T-helper 2 cell treated with Interferon-gamma antibody and Interleukin-4, amounts not matched to agents 5 μg/mL and 100 μg/mL, for 36 hours (primary cell): ENCODE measurements at regions not wholly inside any gene's neighbourhood (a gene's known extent, or its start where the extent isn't known, plus 50 kb on each side); places are given as distances from the start of the nearest gene placed in this dataset.
"Not testable (repeated sequence)": the region's sequence is repeated elsewhere in the genome, so short reads cannot be mapped to it uniquely, and the experiment has no call there.

Experiments used
- DNase-seq: peaks from one replicate; pipeline ENCODE4 v3.0.0; 2021; ENCODE audit warnings: low spot score
- H3K27ac Mint-ChIP-seq: one replicate; pipeline ENCODE4 v1.8.0; 2021; ENCODE audit warnings: mild to moderate bottlenecking, mixed read lengths
- H3K27me3 Mint-ChIP-seq: one replicate; pipeline ENCODE4 v1.8.0; 2021; ENCODE audit warnings: low read depth, mixed read lengths
- H3K36me3 Mint-ChIP-seq: one replicate; pipeline ENCODE4 v1.8.0; 2021; ENCODE audit warnings: low read depth, mixed read lengths
- H3K4me1 Mint-ChIP-seq: one replicate; pipeline ENCODE4 v1.8.0; 2021; ENCODE audit warnings: low read depth, mixed read lengths
- H3K4me3 Mint-ChIP-seq: one replicate; pipeline ENCODE4 v1.8.0; 2022; ENCODE audit warnings: mild to moderate bottlenecking, moderate library complexity, mixed read lengths
- H3K9me3 Mint-ChIP-seq: one replicate; pipeline ENCODE4 v1.8.0; 2021; ENCODE audit warnings: mixed read lengths

DNA sequence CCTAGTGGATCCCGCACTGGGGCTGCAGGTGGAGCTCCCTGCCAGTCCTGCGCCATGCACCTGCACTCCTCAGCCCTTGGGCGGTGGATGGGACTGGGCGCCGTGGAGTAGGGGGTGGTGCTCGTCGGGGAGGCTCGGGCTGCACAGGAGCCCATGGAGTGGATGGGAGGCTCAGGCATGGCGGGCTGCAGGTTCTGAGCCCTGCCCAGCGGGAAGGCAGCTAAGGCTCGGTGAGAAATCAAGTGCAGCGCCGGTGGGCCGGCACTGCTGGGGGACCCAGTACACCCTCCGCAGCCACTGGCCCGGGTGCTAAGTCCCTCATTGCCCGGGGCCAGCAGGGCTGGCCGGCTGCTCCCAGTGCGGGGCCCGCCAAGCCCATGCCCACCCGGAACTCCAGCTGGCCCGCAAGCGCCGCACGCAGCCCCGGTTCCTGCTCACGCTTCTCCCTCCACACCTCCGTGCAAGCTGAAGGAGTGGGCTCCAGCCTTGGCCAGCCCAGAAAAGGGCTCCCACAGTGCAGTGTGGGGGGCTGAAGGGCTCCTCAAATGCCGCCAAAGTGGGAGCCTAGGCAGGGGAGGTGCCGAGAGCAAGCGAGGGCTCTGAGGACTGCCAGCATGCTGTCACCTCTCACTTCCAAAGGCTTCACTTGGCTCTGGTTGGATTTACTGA, 342.5 kb downstream of the KCNN2 start:
- not testable (repeated sequence) for H3K27ac Mint-ChIP-seq, H3K4me3 Mint-ChIP-seq, DNase-seq, H3K36me3 Mint-ChIP-seq, H3K4me1 Mint-ChIP-seq, H3K9me3 Mint-ChIP-seq, H3K27me3 Mint-ChIP-seq

DNA sequence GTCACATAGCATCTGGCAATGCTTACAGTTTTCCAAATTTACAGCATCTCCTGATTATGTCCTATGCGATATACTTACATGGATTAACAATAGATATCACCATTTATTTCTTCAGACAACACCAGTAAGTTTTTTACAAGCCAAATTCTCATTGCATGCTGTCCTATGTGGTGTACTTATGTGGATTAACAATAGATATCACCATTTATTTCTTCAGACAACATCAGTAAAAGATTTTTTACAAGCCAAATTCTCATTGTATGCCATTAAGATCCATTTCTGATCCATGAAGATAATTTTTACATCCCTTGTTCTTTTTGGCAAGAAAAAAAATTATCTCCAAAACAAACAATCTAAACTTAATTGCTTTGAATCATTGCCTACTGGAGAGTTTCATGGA, 340.9 kb downstream of the KCNN2 start:
- Mint-ChIP-seq H3K27me3 (no peaks in the 10 kb centered on the region), H3K36me3 (no peaks in the 10 kb centered on the region)

DNA sequence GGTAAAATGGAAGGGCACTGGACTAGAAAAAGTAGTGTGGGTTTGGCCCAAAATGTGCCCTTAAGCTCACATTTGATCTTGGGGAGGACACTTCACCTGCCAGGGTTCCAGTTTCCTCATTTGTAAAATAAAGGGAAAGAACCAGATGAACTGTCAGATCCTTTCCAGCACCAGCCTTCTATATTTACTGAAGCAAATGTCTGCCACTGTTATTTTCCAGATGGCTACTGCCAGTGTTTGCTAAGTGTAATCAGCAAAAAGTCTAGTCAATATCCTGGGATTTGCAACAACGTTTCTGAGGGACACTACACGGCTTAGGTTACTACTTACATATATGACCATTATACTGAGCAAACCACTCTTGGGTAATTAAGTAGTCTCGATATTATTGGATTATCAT, 340.3 kb downstream of the KCNN2 start:
- no peak overlapping the region for H3K27ac Mint-ChIP-seq
- DNase-seq, result no peak
- H3K4me1 Mint-ChIP-seq, result no peaks in the 10 kb centered on the region

More for the DNA sequence above, 340.9 kb downstream of the KCNN2 start:
- Mint-ChIP-seq H3K9me3 (no peaks in the 10 kb centered on the region), H3K4me1 (no peaks in the 10 kb centered on the region), H3K27ac (no peak overlapping the region), H3K4me3 (no peak overlapping the region)
- DNase-seq, result no peak

DNA sequence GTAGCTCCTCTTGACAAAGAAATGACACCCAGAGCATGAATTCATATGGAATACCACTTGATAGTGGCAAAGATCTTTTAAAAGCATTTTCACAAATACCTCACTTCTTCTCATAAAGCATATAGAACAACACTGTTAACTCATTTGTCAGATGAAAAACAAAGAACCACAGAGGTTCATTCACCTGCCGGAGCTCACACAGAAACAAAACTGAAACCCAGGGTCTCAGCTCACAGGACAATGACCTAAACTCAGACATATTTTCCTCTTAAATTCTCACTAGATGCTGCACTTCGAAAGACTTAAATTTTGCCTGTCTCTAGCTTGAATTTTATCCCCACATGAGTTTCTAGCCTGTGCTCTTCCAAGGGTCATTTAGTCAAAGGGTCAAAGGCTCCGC, 339.0 kb downstream of the KCNN2 start:
- no peak overlapping the region for H3K4me3 Mint-ChIP-seq
- H3K4me1 Mint-ChIP-seq, result no peaks in the 10 kb centered on the region
- H3K27me3 Mint-ChIP-seq, result no peaks in the 10 kb centered on the region
- no peak overlapping the region for H3K27ac Mint-ChIP-seq
- no peaks in the 10 kb centered on the region for H3K9me3 Mint-ChIP-seq
- no peaks in the 10 kb centered on the region for H3K36me3 Mint-ChIP-seq
- DNase-seq, result no peak

More for the DNA sequence above, 340.3 kb downstream of the KCNN2 start:
- Mint-ChIP-seq H3K4me3 (no peak overlapping the region), H3K9me3 (no peaks in the 10 kb centered on the region), H3K36me3 (no peaks in the 10 kb centered on the region), H3K27me3 (no peaks in the 10 kb centered on the region)

DNA sequence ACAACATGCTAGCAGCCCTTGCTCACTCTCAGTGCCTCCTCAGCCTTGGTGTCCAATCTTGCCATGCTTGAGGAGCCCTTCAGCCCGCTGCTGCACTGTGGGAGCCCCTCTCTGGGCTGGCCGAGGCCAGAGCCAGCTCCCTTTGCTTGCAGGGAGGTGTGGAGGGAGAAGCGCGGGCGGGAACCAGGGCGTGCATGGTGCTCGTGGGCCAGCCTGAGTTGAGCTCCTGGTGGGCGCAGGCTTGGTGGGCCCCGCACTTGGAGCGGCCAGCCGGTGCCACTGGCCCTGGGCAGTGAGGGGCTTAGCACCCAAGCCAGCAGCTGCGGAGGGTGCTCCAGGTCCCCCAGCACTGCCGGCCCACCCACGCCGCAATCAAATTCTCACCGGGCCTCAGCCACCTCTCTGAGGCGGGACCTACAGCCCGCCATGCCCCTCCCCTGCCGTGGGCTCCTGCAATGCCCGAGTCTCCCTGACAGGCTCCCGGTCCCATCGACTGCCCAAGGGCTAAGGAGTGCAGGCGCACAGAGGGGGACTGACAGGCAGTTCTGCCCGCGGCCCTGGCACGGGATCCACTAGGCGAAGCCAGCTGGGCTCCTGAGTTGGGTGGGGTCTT, 333.5 kb downstream of the KCNN2 start:
- no peak overlapping the region for H3K4me3 Mint-ChIP-seq
- no peaks in the 10 kb centered on the region for H3K9me3 Mint-ChIP-seq
- no peak for DNase-seq
- H3K27ac Mint-ChIP-seq, result no peak overlapping the region
- H3K4me1 Mint-ChIP-seq, result no peaks in the 10 kb centered on the region
- no peaks in the 10 kb centered on the region for H3K27me3 Mint-ChIP-seq
- H3K36me3 Mint-ChIP-seq, result no peaks in the 10 kb centered on the region

DNA sequence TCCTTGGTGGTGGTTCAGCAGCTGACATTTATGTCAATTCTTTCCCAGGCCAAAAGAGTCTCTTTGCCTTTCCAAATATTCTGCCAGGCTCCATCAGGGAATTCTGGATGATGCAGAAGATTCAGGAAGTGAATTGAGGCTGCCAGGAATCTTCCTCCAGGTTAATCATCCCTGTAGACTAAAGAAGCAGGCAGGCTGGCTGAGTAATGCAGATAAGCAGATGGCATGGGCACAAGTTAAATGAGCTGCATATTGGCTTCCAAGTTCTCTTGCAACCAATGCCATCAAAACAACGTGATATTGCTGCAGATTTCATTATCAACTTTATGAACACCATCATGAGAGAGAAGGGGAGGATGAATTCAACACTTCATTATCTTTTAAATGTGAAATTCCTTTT, 324.5 kb downstream of the KCNN2 start:
- no peaks in the 10 kb centered on the region for H3K4me1 Mint-ChIP-seq
- no peak overlapping the region for H3K27ac Mint-ChIP-seq
- H3K4me3 Mint-ChIP-seq, result no peak overlapping the region
- peaks cover 7% of the 10 kb centered on the region for H3K9me3 Mint-ChIP-seq
- DNase-seq, result no peak
- H3K27me3 Mint-ChIP-seq, result no peaks in the 10 kb centered on the region
- H3K36me3 Mint-ChIP-seq, result no peaks in the 10 kb centered on the region

DNA sequence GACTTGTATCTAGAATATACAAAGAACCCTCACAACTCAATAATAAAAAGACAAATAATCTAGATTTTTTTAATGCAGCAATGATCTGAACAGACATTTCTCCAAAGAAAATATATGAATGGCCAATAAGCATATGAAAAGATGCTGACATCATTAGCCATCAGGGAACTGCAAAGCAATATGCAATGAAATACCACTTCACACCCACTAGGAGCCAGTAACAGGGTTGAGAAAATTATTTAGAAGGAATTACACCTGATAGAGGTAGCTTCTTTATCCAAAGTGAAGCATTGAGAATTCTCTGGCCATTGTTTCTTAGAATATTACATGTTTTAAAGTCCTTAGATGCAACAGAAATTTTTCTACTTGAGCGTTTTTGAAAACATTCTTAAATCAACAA, 316.9 kb downstream of the KCNN2 start:
- no peak for DNase-seq
- no peak overlapping the region for H3K27ac Mint-ChIP-seq
- peaks cover 3% of the 10 kb centered on the region for H3K9me3 Mint-ChIP-seq
- H3K4me1 Mint-ChIP-seq, result no peaks in the 10 kb centered on the region
- H3K4me3 Mint-ChIP-seq, result no peak overlapping the region
- H3K36me3 Mint-ChIP-seq, result no peaks in the 10 kb centered on the region
- no peaks in the 10 kb centered on the region for H3K27me3 Mint-ChIP-seq

DNA sequence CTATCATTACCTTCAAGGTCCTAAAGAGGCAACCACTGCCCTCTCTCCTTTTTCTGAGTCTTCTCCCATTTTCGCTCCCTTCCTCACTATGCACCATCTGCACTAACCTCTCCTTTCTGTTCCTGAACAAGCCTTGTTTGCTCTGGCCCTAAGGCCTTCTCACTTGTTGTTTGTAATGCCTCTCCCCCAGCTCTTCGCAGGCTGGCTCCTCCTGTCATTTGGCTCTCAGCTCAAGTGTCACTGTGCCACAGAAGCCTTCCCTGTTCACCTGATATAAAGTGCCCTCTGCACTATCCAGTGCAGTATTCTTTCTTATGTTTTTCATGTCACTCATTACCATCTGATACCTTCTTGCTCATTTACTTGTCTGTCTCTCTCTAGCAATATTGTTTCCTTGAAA, 303.7 kb downstream of the KCNN2 start:
- H3K4me1 Mint-ChIP-seq, result no peaks in the 10 kb centered on the region
- H3K9me3 Mint-ChIP-seq, result peaks cover 12% of the 10 kb centered on the region
- DNase-seq, result no peak
- H3K27ac Mint-ChIP-seq, result no peak overlapping the region
- no peaks in the 10 kb centered on the region for H3K36me3 Mint-ChIP-seq
- H3K27me3 Mint-ChIP-seq, result no peaks in the 10 kb centered on the region
- no peak overlapping the region for H3K4me3 Mint-ChIP-seq

DNA sequence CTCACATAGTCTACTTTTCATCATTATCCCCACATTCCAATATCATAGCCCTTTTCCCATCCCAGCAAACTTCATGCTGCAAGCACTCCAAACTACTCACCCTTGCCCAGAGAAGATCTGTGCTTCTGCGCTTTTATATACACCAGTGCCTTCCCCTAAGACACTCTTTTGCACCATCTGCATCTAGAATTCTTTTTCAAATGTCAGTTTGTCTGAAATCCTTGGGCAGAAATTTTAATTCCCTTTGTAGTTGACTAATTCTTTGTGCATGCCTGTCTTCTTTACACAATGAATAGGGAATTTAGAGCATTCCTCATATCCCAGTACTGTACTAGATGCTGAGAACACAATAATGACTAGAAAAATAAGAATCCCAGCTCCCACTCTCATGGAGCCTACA, 298.9 kb downstream of the KCNN2 start:
- Mint-ChIP-seq H3K27ac (no peak overlapping the region), H3K36me3 (no peaks in the 10 kb centered on the region), H3K27me3 (no peaks in the 10 kb centered on the region), H3K4me1 (no peaks in the 10 kb centered on the region), H3K9me3 (peaks cover 10% of the 10 kb centered on the region), H3K4me3 (no peak overlapping the region)
- DNase-seq, result no peak

DNA sequence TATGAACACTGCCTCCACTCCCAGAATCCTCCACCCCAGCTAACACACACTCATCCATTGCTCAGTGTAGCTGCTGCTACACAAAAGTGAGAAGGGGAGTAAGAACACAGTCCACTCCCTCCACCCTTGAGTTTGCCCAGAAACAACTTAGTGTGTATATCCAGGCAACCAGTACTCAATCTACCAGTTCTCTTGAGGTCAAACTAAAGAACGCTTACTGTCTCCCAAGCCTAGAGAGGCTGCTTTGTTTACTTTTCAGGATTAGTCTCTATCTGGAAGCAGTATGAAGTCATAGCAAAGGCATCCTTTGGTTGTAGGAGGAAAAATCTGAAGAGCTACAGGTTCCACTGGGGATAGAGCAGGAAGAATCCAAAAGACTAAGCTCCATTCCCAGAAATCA, 296.3 kb downstream of the KCNN2 start:
- no peak for DNase-seq
- H3K4me3 Mint-ChIP-seq, result no peak overlapping the region
- no peaks in the 10 kb centered on the region for H3K36me3 Mint-ChIP-seq
- peaks cover 2% of the 10 kb centered on the region for H3K9me3 Mint-ChIP-seq
- no peaks in the 10 kb centered on the region for H3K4me1 Mint-ChIP-seq
- H3K27me3 Mint-ChIP-seq, result no peaks in the 10 kb centered on the region
- no peak overlapping the region for H3K27ac Mint-ChIP-seq

DNA sequence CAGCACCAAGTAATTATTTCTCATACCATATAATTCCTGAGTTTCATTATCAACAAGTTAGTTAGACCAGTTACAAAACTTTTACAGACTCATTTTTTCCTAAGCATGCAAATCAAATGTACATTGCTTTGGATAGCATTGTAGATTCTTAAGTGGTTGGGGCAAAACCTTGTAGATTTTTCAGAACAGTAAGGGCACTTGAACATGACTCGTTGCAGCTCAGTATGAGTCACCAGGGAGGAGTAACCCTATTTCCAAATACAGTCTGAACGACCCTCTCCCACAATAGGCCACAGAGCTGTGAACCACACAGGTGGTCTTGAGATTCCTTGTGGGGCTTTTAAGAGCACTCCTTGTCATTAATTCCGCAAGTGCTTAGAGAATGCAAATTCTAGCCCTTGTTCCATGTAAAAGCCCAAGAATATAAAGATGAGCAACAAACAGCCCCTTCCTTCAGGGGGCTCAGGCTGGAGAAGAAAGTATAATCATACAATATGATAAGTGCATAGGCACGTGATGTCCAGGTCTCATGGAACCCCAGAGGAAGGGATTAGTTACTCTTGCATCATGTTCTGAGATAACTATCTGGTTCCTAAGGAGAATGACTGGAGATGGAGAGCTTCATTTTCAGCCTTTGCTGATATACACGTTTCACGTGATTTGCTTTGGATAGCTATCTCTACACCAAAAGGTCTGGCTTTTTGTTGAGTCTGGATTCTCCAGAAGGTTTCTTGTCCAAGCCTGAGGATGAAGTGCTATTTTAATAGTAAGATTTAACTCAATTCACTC, 295.7 kb downstream of the KCNN2 start:
- H3K4me3 Mint-ChIP-seq, result no peak overlapping the region

DNA sequence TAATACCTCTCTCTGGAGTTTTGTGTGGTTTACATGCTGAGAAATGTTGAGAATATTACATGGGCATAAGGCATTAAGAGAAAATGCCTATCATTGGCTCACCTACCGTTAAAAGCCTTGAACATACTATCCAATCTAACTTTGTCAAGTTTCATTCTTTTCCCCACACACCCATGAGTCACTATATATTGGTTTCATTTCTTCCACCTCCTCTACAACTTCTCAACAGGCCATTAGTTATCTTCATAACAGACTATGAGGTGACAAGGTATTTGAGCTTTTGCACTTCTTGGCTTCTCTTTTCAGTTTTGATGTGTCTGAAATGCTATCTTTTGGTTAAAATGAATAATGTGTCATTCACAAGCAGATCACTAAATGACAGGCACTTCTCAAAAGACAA, 288.0 kb downstream of the KCNN2 start:
- Mint-ChIP-seq H3K36me3 (no peaks in the 10 kb centered on the region), H3K27ac (no peak overlapping the region), H3K4me1 (no peaks in the 10 kb centered on the region), H3K4me3 (no peak overlapping the region), H3K9me3 (peaks cover 7% of the 10 kb centered on the region), H3K27me3 (no peaks in the 10 kb centered on the region)
- no peak for DNase-seq

More for the DNA sequence above, 295.7 kb downstream of the KCNN2 start:
- Mint-ChIP-seq H3K27me3 (no peaks in the 10 kb centered on the region), H3K4me1 (no peaks in the 10 kb centered on the region), H3K9me3 (no peaks in the 10 kb centered on the region), H3K27ac (no peak overlapping the region), H3K36me3 (no peaks in the 10 kb centered on the region)
- no peak for DNase-seq

DNA sequence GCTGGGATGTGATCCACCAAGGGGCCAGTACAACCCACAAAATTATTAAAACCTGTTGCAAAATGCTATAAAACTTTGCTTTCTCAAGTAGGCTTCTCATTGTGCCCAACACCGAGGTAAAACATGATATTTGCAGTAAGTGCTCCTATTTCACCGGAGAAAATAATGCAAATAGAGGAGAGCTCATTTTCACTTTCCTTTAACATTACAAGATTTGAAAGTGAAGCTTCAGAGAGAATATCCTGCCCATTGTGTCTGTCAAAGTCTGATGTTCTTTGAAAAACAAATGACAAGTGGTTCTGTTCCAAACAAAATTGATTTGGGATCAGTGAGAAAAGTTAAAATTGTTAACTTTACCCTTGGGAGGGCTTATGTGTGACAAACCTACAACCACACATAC, 287.1 kb downstream of the KCNN2 start:
- H3K27me3 Mint-ChIP-seq, result no peaks in the 10 kb centered on the region
- no peaks in the 10 kb centered on the region for H3K36me3 Mint-ChIP-seq
- H3K4me3 Mint-ChIP-seq, result no peak overlapping the region
- H3K4me1 Mint-ChIP-seq, result no peaks in the 10 kb centered on the region
- DNase-seq, result no peak
- H3K9me3 Mint-ChIP-seq, result peaks cover 11% of the 10 kb centered on the region
- no peak overlapping the region for H3K27ac Mint-ChIP-seq

DNA sequence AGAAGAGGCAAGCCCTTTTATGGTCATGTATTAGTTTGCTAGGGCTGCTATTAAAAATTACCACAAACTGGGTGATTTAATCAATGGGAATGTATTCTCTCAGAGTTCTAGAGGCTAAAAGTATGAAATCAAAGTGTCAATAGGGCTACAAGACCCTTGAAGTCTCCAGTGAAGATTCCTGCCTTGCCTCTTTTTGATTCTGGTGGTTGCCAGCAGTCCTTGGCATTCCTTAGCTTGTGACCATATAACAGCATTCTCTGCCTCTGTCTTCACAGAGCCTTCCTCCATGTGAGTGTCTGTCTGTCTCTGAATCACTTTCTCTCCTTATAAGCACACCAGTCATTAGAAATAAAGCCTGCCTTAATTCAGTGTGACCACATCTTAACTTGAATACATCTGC, 282.7 kb downstream of the KCNN2 start:
- peaks cover 28% of the 10 kb centered on the region for H3K9me3 Mint-ChIP-seq
- no peak overlapping the region for H3K4me3 Mint-ChIP-seq
- H3K27ac Mint-ChIP-seq, result no peak overlapping the region
- no peaks in the 10 kb centered on the region for H3K27me3 Mint-ChIP-seq
- H3K4me1 Mint-ChIP-seq, result no peaks in the 10 kb centered on the region
- H3K36me3 Mint-ChIP-seq, result no peaks in the 10 kb centered on the region
- no peak for DNase-seq
